Retina (tissue), 1 donor: ENCODE measurements at regions not wholly inside any gene's neighbourhood (a gene's known extent, or its start where the extent isn't known, plus 50 kb on each side); places are given as distances from the start of the nearest gene placed in this dataset.
A peak's percentile ranks its signal among the peaks of the same experiment; 100 is the strongest.
"Not testable (repeated sequence)": the region's sequence is repeated elsewhere in the genome, so short reads cannot be mapped to it uniquely, and the experiment has no call there.

ENCODE experiments used
- DNase-seq: peaks from one replicate; pipeline ENCODE4 v3.0.0-alpha.2; 2016

DNA sequence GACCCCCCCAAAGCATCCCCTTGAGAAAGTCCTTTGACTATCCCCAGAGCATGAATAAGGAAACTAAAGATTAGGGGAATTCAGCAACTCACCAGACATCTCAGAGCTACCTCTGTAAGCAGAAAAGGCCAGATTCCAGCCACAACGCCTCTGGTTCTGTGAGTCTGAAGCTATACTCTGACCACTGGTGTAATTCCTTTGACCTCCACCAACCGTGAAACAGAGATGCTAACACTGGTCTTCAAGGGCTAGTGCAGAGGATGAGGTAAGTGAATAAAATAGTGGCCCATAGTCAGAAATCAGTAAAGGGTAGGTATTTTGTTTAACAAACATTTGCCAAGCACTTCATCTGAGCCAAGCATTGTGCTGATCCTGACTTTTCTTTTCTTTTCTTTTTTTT, 353.4 kb downstream of the NPIPA8 start:
- DNase-seq, result no peak

DNA sequence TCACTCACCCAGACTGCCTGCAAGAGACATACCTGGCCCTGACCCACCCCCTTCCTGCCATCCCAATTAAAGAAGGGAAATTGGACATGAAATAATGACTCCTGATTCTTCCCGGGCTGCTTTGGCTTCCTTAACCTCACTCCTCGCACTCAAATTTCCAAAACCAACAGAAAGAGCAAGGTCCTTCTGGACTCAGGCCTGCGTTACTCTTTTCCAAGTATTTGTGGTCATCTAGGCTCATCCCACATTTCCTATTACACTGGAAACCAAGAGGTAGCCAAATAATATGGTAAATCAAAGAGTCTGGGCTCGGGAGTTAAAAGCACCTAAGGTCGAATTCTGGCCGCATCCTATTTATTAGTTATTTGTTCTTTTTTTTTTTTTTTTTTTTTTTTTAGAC, 359.3 kb downstream of the NPIPA8 start:
- DNase-seq, result no peak

- peak; percentile 60 for DNase-seq
Measured at GRCh38 chr16:17972460-17972943, 364.0 kb downstream of the NPIPA8 start.

- DNase-seq, result no peak
Measured at GRCh38 chr16:17970816-17971331, 365.7 kb downstream of the NPIPA8 start.

GRCh38 chr16:17970157-17970765, 366.3 kb downstream of the NPIPA8 start:
- no peak for DNase-seq

GRCh38 chr16:17965133-17965900, 371.2 kb downstream of the NPIPA8 start:
- no peak for DNase-seq

DNA sequence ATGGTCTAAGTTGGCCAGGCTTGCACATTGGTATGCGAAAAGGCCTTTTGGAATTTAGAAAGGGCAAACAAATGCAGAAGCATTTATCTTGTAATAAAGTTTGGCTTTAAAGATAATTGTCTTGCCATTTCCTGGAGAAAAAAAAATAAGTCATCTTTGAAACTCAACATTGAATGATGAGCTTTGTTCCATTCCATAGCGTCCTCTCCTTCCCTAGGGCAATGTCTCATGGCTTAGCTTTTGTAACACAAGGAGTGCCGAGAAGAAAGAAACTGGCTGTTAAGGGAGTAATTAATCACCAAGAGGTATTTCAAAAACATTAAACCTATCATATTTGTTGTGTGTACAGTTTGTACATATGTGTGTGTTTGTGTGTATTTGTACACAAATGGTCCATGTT, 372.3 kb downstream of the NPIPA8 start:
- no peak for DNase-seq

DNA sequence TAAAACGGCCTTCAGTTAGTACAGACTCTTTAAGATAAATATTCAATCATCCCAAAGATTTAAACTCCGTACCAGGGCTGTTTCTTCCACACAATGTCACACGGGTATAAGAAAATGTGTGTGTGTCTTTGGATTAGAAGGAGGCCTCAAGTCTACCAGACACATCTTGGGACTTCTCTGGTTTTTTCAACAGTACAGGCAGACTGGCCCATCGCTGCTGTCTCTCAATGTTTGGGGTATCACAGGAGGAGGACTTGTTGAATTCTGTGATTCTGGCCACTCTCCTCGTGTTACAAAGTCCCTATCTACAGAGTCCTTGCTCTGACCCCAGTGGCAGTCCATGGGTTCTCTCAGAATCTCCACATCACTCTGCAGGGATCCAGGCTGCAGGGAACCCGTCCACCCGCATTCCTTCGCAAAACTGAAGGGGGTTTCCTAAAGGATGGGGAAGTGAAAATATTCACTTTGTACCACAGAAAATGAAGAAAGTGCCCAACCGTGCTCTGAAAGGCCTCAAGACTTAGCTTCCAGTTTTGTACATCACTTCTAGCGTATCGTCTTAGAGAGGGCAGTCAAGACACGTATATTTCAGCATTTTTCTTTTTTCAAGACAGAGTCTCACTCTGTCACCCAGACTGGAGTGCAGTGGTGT, 373.2 kb downstream of the NPIPA8 start:
- no peak for DNase-seq

DNA sequence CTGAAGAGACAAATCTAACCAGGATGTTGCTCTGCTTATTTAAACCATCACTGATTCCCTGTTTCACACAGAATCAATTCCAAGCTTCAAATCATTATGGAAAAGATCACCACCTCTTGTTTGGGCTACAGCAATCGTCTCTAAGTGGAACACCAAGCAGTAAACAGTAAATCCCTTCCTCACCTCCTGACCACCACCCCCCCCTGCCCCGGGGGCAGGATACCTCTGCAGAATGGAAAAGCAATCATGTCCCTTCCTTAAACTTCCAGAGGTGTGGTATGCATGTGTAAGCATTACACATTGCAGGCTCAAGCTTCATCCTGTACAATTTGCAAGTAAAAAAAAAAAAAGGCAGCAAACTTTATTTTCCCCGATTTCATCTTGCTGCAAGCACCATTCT, 373.8 kb downstream of the NPIPA8 start:
- no peak for DNase-seq

DNA sequence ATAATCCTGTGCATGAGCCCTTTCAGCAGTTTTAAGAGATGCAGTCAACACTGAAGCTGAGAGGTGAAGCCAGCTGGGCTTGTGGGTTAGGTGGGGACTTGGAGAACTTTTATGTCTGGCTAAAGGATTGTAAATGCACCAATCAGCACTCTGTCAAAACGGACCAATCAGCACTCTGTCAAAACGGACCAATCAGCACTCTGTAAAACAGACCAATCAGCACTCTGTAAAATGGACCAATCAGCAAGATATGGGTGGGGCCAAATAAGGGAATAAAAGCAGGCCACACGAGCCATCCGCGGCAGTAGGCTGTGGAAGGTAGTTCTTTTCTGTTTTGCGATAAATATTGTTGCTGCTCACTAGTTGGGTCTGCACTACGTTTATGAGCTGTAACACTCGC, 374.7 kb downstream of the NPIPA8 start:
- not testable (repeated sequence) for DNase-seq

GRCh38 chr16:17951378-17951777, 385.2 kb downstream of the NPIPA8 start:
- no peak for DNase-seq

- no peak for DNase-seq
Measured at GRCh38 chr16:17949982-17950250, 386.6 kb downstream of the NPIPA8 start.

DNA sequence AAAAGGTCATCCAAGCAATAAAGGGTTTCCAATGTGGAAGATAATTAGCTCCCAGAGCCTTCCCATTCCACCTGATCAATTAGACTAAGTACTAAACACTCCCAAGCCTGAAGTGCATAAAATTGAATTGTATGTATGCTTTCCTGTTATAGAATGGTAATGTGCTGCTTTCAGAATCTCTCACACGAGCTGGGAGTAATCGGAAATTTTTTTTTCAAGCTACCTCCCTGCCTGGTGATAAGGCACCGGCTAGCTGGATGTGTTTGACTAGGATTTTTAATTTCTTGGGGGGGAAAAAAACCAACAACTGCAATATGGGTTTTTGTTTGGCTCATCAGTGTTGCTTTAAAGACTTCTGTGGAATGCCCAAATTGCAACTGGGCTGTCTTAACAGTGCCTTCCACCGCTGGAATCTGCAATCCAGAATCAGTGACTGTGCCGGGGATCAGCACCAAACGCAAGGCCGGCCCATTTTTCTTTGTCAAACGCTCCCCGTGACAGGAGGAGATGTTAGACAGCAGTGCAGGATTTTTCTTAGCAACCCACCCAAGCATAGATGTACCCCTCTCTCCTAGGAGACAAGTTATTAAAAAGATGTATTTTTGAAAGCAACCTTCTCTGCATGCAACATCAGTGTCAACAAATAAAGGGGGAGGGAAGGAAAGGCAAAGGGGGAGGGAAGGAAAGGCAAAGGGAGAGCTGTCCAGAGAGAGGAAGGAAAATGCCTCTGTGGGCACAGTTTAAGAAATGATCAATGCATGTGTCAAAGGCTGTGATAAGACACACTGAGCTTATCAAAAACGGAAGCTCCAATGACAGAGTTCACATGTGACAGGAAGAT, 387.2 kb downstream of the NPIPA8 start:
- DNase-seq, result no peak

DNA sequence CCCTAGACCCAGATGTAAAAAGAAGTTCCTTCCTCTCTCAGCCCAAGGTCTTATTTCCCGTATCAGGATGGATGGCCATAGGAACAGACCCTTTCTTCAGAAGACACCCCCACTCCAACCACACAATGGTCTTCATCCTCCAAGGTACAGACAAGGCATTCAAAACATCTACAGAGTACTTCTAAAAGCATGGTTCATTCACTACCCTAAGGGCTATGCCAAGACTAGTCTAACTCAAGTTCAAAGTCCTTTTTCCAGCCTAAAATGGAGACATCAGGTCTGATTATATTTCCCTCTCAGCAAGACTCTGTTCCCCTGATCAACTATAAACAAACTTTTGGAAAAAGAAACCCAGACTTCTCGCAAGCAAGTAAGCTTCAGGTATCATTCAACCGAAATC, 388.9 kb downstream of the NPIPA8 start:
- DNase-seq, result no peak

DNA sequence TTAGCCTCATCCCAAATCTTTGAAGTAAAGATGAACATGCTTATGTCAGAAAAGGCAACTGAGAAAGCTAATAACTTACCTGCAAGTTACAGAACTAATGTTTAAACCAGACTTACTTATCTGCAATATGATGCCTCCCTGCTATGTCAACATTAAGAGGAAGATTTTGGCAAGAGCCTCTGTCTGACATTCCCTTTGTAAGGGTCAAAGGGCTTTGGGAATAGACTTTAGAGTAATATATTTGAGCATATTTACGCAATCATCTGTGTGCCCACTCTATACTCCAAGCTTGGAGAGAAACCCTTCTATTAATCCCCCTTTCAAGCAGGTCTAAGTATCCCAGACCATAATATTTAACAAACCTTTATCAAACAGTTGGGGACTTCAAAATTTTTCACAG, 389.4 kb downstream of the NPIPA8 start:
- no peak for DNase-seq

- DNase-seq, result no peak
Measured at GRCh38 chr16:17945080-17945601, 391.4 kb downstream of the NPIPA8 start.

DNA sequence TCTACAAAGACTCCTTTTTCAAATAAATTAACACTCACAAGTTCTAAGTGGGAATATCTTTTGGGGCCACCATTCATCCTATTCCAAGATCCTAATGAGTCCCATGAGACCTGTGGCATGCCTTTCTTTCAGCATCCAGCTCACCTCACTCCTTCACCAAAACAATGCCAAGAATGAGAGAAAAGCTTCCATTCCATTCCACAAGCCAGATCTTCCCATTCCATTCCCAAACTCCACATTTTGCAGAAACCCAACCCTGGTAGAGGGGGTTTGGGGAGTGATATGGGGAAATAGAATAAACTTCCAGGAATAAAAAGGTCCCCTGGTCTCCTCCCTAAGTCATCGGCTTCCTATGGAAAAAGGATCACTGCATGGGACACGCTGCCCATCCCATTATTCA, 392.2 kb downstream of the NPIPA8 start:
- no peak for DNase-seq

- DNase-seq, result peak; percentile 13
Measured at GRCh38 chr16:17942067-17942466, 394.5 kb downstream of the NPIPA8 start.

DNA sequence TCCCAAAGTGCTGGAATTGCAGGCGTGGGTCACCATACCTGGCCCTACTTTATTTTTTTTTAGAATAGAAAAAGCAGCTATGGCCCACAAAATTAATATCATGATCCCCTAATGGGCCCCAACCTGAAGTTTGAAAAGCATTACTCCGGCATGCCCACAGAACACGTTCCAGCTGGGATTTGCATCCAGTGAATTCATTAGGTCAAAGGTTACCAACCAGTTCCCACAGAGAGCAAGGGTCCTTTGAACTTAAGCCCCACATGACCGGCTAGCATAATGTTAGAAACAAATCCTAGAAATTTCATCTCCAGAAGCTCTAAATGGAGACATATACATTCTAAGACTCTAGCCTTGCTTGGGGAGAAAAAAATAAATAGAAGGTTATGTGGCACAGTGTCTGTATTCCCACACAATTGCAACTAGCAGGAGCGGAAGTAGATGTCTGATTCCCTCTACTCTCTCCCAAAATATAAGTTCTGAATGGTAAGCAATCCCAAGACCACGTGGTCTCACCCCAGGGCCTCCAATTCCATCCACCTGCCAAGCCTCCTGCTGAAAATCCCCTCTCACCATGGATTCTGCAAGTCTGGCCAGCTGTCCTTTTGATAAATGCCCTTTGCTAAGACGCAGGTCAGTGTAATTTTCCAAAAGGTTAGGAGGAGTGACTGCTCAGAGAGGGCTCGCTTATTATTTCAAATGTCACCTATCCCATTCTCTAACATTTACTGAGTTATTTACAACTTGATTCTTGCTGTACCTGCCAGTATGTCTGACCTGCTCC, 395.8 kb downstream of the NPIPA8 start:
- DNase-seq, result no peak

DNA sequence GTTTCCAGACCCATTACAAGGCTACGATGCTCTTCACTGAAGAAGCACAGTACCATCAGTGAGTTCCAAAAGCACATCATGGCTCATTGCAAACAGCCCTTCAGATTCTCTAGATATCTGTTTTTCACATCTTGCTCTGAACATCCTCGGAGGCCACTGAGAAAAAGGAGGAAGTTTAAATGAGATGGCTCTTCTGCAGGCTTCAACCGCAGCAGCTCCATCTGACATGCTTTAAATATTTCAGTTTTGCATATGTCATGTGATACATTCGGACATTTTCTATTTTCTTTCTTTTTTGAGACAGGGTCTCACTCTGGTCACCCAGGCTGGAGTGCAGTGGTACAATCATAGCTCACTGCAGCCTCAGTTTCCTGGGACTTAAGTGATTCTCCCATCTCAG, 396.8 kb downstream of the NPIPA8 start:
- no peak for DNase-seq

- no peak for DNase-seq
Measured at GRCh38 chr16:17939122-17939536, 397.4 kb downstream of the NPIPA8 start.

GRCh38 chr16:17938546-17938945, 398.0 kb downstream of the NPIPA8 start:
- no peak for DNase-seq
